ENCODE measurements at regions not wholly inside any gene's neighbourhood (a gene's known extent, or its start where the extent isn't known, plus 50 kb on each side); places are given as distances from the start of the nearest gene placed in this dataset.
"Not testable (repeated sequence)": the region's sequence is repeated elsewhere in the genome, so short reads cannot be mapped to it uniquely, and the experiment has no call there.

DNA sequence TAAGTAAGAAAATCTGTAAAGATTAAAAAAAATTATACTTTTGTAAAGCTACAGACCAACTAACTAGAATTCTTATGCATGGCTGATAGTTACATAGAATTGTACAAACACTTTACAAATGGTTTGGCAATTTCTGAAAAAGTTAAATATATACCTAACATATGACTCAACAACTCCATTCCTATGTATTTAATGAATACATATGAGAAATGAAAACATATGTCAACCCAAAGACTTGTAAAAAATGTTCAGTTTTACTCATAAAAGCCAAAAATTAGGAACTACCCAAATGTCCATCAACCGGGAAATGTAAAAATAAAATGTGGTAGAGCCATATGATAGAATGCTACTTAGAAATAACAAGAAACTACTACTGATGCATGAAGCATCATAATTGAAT, 152.6 kb upstream of the NRG3 start:
- peaks cover 3% of the 10 kb centered on the region for H3K9me3 Mint-ChIP-seq
- no peak overlapping the region for H3K4me3 Mint-ChIP-seq (ENCODE audit: low read depth)
- intact Hi-C loops (cut with micrococcal nuclease): no loop called here
- peaks cover 8% of the 10 kb centered on the region for H3K4me1 Mint-ChIP-seq (ENCODE audit: low read depth)
- no peaks in the 10 kb centered on the region for H3K36me3 Mint-ChIP-seq (ENCODE audit: low read depth)
- H3K27ac Mint-ChIP-seq: no peak overlapping the region
- no peak for DNase-seq (ENCODE audit: low spot score)
- no peaks in the 10 kb centered on the region for H3K27me3 Mint-ChIP-seq (ENCODE audit: low read depth)

DNA sequence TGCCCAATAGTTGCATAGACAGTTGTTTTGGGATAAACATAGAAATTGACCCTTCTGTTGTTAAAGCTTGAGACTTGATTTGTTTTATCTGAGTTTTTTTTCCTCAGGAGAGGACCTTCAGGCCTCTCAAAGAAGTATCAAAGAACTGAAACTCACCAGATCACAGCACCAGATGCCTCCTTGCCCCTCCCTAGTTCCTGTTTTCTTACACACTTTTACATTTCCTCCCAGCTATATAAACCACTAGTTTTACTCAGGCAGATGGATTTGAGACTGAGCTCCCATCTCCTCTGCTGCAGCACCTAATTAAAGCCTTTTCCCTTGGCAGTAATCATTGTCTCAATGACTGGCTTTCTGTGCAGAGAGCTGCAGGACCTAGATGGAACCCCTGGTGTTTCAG, 150.6 kb upstream of the NRG3 start:
- intact Hi-C loops (cut with micrococcal nuclease): no loop called here
- H3K36me3 Mint-ChIP-seq (ENCODE audit: low read depth): no peaks in the 10 kb centered on the region
- peaks cover 3% of the 10 kb centered on the region for H3K9me3 Mint-ChIP-seq
- no peaks in the 10 kb centered on the region for H3K27me3 Mint-ChIP-seq (ENCODE audit: low read depth)
- no peak overlapping the region for H3K4me3 Mint-ChIP-seq (ENCODE audit: low read depth)
- H3K27ac Mint-ChIP-seq: no peak overlapping the region
- H3K4me1 Mint-ChIP-seq (ENCODE audit: low read depth): peaks cover 8% of the 10 kb centered on the region
- no peak for DNase-seq (ENCODE audit: low spot score)

DNA sequence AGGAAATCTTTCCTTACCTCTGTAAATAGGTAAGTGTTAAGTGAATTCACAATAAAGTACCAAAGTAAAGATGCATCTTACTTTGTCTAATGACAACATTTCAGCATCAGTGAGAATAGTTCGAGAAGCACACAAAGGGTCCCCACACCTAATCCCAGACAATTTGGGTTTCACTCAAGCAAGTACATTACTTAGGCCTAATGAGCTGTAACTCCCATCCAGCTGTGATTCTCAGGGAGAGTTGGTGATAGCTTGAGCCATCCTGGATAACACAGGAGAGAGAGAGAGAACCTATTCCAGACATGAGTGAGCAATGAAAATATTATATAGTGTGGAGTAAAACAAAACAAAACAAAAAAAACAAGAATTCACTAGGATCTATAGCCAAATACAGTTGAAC, 149.1 kb upstream of the NRG3 start:
- intact Hi-C loops (cut with micrococcal nuclease): no loop called here
- no peak overlapping the region for H3K4me3 Mint-ChIP-seq (ENCODE audit: low read depth)
- no peaks in the 10 kb centered on the region for H3K36me3 Mint-ChIP-seq (ENCODE audit: low read depth)

DNA sequence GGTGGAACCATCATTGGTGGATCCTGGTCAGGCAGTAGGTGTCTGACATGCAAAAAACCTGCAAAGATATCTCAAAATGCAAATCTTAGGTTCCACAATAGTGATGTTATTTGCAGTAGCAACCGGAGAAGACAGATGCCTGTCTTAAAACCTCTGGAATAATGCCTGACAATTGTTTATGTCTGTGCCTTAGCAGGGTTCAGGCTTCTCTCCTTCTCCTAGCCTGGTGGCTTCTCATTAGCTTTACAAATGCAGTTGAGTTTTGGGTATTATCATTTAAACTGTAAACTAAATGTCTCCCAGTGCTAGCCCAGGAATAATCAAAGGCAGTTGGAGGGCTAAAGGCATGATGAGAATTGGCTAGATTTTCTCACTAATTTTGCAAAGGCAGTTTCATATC, 146.3 kb upstream of the NRG3 start:
- peaks cover 8% of the 10 kb centered on the region for H3K4me1 Mint-ChIP-seq (ENCODE audit: low read depth)
- no peak overlapping the region for H3K4me3 Mint-ChIP-seq (ENCODE audit: low read depth)
- H3K27me3 Mint-ChIP-seq (ENCODE audit: low read depth): no peaks in the 10 kb centered on the region
- intact Hi-C loops (cut with micrococcal nuclease): no loop called here
- H3K36me3 Mint-ChIP-seq (ENCODE audit: low read depth): no peaks in the 10 kb centered on the region
- H3K9me3 Mint-ChIP-seq: peaks cover 3% of the 10 kb centered on the region
- H3K27ac Mint-ChIP-seq: no peak overlapping the region
- DNase-seq (ENCODE audit: low spot score): no peak

More for the DNA sequence above, 149.1 kb upstream of the NRG3 start:
- peaks cover 8% of the 10 kb centered on the region for H3K4me1 Mint-ChIP-seq (ENCODE audit: low read depth)
- H3K27ac Mint-ChIP-seq: no peak overlapping the region
- DNase-seq (ENCODE audit: low spot score): no peak
- H3K27me3 Mint-ChIP-seq (ENCODE audit: low read depth): no peaks in the 10 kb centered on the region
- H3K9me3 Mint-ChIP-seq: peaks cover 3% of the 10 kb centered on the region

DNA sequence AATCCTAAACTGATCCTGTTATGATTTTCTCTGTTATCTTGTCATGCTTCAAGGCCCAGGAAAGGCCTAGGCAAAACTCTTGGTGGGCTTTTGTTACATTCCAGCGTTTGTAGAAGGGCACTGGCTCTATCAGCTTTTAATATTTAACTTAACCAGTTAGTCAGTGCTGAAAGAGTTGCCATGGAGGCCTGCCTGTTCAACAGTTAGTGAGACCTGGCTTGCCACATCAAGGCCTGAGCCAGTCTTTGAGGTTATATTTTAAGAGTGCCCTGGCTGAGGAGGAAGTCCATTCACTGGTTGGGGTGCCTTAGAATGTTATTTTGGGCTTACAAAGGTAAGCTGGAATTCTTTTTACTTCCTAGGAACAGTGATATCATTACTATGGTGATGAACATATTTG, 144.1 kb upstream of the NRG3 start:
- Mint-ChIP-seq H3K9me3 (no peaks in the 10 kb centered on the region), H3K4me3 (ENCODE audit: low read depth) (no peak overlapping the region)
- no peak for DNase-seq (ENCODE audit: low spot score)

DNA sequence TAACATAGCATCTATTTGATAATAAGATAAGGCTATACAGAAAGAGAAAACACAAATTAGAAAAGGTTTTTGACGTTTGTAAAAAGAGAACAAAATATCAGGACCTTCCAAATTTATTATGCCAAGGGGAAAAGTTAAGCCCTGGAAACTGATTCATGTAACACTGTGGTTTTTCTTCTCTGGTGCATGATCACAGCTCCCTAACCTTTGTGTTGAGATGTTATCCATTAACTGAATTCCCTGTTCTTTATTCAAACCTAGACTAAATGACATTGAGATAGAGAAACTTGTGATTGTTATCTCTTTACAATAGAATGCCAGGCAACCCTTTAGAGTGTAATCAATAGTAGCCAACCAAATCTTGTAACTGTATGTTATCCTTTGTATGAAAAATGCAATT, 141.5 kb upstream of the NRG3 start:
- no peaks in the 10 kb centered on the region for H3K27me3 Mint-ChIP-seq (ENCODE audit: low read depth)
- peaks cover 20% of the 10 kb centered on the region for H3K9me3 Mint-ChIP-seq
- no peak overlapping the region for H3K4me3 Mint-ChIP-seq (ENCODE audit: low read depth)
- intact Hi-C loops (cut with micrococcal nuclease): no loop called here
- H3K4me1 Mint-ChIP-seq (ENCODE audit: low read depth): no peaks in the 10 kb centered on the region
- H3K36me3 Mint-ChIP-seq (ENCODE audit: low read depth): no peaks in the 10 kb centered on the region
- no peak for DNase-seq (ENCODE audit: low spot score)
- H3K27ac Mint-ChIP-seq: no peak overlapping the region

More for the DNA sequence above, 144.1 kb upstream of the NRG3 start:
- Mint-ChIP-seq H3K27ac (no peak overlapping the region), H3K27me3 (ENCODE audit: low read depth) (no peaks in the 10 kb centered on the region), H3K4me1 (ENCODE audit: low read depth) (no peaks in the 10 kb centered on the region), H3K36me3 (ENCODE audit: low read depth) (no peaks in the 10 kb centered on the region)
- intact Hi-C loops (cut with micrococcal nuclease): no loop called here

DNA sequence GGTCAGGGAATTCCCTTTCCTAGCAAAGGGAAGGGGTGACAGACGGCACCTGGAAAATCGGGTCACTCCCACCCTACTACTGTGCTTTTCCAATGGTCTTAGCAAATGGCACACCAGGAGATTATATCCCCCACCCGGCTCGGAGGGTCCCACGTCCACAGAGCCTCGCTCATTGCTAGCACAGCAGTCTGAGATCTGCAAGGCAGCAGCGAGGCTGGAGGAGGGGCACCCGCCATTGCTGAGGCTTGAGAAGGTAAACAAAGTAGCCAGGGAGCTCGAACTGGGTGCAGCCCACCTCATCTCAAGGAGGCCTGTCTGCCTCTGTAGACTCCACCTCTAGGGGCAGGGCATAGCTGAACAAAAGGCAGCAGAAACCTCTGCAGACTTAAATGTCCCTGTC, 139.8 kb upstream of the NRG3 start:
- intact Hi-C loops (cut with micrococcal nuclease); H3K36me3 Mint-ChIP-seq (ENCODE audit: low read depth): not testable (repeated sequence)

DNA sequence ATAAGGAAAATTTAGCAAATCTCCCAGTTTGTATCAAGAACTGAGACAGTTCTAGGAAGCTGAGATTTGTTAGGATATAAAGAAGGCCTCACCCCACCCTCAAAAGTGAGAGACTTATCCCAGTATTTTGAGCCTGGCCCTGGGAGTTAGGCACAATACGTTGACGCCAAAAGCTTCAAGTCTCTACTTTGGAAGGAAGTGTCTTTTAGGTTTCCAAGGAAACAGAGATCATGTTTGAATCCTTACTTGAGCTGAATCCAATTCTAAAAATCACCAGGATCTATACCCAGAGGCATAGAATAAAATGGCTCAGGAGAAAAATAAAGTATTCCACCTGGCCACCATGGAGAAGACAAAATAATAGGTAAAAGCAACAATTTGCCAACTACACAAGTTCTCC, 115.9 kb upstream of the NRG3 start:
- Mint-ChIP-seq H3K36me3 (ENCODE audit: low read depth) (no peaks in the 10 kb centered on the region), H3K27me3 (ENCODE audit: low read depth) (no peaks in the 10 kb centered on the region), H3K4me1 (ENCODE audit: low read depth) (no peaks in the 10 kb centered on the region), H3K4me3 (ENCODE audit: low read depth) (no peak overlapping the region), H3K27ac (no peak overlapping the region), H3K9me3 (peaks cover 3% of the 10 kb centered on the region)
- DNase-seq (ENCODE audit: low spot score): no peak
- intact Hi-C loops (cut with micrococcal nuclease): no loop called here

More for the DNA sequence above, 139.8 kb upstream of the NRG3 start:
- H3K4me1 Mint-ChIP-seq (ENCODE audit: low read depth); H3K27ac Mint-ChIP-seq; H3K27me3 Mint-ChIP-seq (ENCODE audit: low read depth); H3K4me3 Mint-ChIP-seq (ENCODE audit: low read depth); DNase-seq (ENCODE audit: low spot score): not testable (repeated sequence)
- H3K9me3 Mint-ChIP-seq: peaks cover 27% of the 10 kb centered on the region

DNA sequence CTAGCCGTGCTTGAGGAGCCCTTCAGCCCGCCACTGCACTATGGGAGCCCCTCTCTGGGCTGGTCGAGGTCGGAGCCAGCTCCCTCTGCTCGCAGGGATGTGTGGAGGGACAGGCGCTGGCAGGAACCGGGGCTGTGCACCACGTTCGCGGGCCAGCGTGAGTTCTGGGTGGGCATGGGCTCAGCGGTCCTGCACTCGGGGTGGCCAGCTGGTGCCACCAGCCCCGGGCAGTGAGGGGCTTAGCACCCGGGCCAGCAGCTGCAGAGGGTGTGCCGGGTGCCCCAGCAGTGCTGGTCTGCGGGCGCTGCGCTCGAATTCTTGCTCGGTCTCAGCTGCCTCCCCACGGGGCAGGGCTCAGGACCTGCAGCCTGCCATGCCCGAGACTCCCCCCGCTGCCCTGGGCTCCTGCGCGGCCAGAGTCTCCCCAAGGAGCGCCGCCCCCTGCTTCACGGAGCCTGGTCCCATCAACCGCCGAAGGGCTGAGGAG, 90.8 kb upstream of the NRG3 start:
- no peaks in the 10 kb centered on the region for H3K4me1 Mint-ChIP-seq (ENCODE audit: low read depth)
- H3K27me3 Mint-ChIP-seq (ENCODE audit: low read depth): no peaks in the 10 kb centered on the region
- no peak overlapping the region for H3K4me3 Mint-ChIP-seq (ENCODE audit: low read depth)
- no peak for DNase-seq (ENCODE audit: low spot score)
- H3K27ac Mint-ChIP-seq: no peak overlapping the region
- intact Hi-C loops (cut with micrococcal nuclease): no loop called here
- peaks cover 9% of the 10 kb centered on the region for H3K9me3 Mint-ChIP-seq
- no peaks in the 10 kb centered on the region for H3K36me3 Mint-ChIP-seq (ENCODE audit: low read depth)

DNA sequence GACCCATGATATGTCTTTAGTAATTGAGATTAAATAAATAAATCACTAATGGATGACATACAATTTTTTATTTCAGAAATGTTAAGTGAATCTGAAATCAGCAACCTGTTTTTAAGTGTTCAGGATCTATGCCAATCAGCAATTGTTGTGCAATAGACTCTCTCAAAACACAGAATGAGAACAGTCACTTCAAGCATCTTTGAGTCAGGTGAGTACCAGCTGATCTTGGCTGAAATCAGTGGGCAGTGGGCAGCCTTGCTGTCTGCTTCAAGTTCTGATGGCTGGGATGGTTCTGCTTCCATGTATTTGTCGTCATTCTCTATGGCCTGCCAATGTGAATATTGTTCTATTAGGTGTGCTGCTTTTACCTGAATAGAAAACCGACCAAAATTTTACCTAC, 82.3 kb upstream of the NRG3 start:
- no peak overlapping the region for H3K27ac Mint-ChIP-seq
- intact Hi-C loops (cut with micrococcal nuclease): no loop called here

DNA sequence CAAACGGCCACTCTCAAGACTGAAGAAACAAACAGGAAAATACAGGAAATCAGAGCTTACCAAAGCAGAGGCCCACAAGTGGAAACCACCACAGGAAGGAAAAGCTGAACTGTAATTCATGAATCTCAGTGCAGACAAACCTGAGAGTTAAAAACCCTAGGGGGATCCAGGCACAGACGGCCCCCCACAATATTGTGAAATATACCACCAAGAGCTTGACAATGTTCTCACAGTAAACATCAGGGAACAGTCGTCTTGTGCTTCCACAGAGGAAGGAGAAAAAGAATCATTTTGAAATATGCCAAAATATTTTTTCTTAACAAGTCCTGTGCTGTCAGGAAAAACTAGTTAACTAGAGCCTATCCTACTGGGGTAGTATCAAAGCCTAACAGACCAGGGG, 68.2 kb upstream of the NRG3 start:
- Mint-ChIP-seq H3K27me3 (ENCODE audit: low read depth) (no peaks in the 10 kb centered on the region), H3K4me1 (ENCODE audit: low read depth) (no peaks in the 10 kb centered on the region), H3K36me3 (ENCODE audit: low read depth) (no peaks in the 10 kb centered on the region), H3K4me3 (ENCODE audit: low read depth) (no peak overlapping the region), H3K9me3 (peaks cover 18% of the 10 kb centered on the region), H3K27ac (no peak overlapping the region)
- no peak for DNase-seq (ENCODE audit: low spot score)
- intact Hi-C loops (cut with micrococcal nuclease): no loop called here

More for the DNA sequence above, 82.3 kb upstream of the NRG3 start:
- Mint-ChIP-seq H3K4me1 (ENCODE audit: low read depth) (no peaks in the 10 kb centered on the region), H3K36me3 (ENCODE audit: low read depth) (no peaks in the 10 kb centered on the region), H3K9me3 (peaks cover 4% of the 10 kb centered on the region), H3K4me3 (ENCODE audit: low read depth) (no peak overlapping the region), H3K27me3 (ENCODE audit: low read depth) (no peaks in the 10 kb centered on the region)
- no peak for DNase-seq (ENCODE audit: low spot score)

DNA sequence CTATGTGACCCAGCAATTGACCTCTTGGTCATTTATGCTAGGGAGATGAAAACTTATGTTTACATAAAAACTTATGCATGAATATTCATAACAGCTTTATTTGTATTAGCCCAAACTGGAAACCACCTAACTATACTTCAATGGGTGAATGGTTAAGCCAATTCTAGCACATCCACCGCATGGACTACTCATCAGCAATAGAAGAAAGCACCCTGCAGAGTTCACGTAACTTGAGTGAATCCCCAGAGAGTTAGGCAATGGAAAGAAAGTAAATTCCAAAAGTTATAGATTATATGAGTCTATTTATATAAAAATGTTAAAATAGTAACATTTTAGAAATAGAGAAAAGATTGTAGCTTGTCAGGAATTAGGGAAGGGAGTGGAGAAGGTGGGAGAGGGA, 60.2 kb upstream of the NRG3 start:
- H3K27ac Mint-ChIP-seq: no peak overlapping the region
- no peaks in the 10 kb centered on the region for H3K9me3 Mint-ChIP-seq
- no peaks in the 10 kb centered on the region for H3K4me1 Mint-ChIP-seq (ENCODE audit: low read depth)
- no peaks in the 10 kb centered on the region for H3K27me3 Mint-ChIP-seq (ENCODE audit: low read depth)
- DNase-seq (ENCODE audit: low spot score): no peak
- H3K36me3 Mint-ChIP-seq (ENCODE audit: low read depth): no peaks in the 10 kb centered on the region
- H3K4me3 Mint-ChIP-seq (ENCODE audit: low read depth): no peak overlapping the region
- intact Hi-C loops (cut with micrococcal nuclease): no loop called here

DNA sequence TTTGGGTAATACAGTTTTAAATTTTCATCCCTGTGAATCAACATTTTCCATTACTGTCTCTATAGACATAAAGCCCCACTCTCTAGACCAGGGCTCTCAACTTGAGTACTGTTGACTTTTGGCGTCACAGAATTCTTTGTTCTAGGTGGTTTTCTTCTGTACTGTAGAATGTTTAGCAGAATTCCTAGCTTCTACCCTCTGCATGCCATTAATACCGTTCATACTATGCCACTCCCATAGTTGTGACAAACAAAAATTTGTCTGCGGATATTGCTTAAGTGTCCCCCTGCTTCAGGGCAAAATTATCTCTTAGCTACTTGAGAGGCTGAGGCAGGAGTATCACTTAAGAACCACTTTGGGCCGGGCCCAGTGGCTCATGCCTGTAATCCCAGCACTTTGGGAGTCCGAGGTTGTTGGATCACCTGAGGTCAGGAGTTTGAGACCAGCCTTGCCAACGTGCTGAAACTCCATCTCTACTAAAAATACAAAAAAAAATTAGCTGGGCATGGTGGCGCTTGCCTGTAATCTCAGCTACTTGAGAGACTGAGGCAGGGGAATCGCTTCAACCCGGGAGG, 57.3 kb upstream of the NRG3 start:
- DNase-seq (ENCODE audit: low spot score): no peak
- intact Hi-C loops (cut with micrococcal nuclease): no loop called here
- no peaks in the 10 kb centered on the region for H3K27me3 Mint-ChIP-seq (ENCODE audit: low read depth)
- no peak overlapping the region for H3K4me3 Mint-ChIP-seq (ENCODE audit: low read depth)
- no peaks in the 10 kb centered on the region for H3K9me3 Mint-ChIP-seq
- no peaks in the 10 kb centered on the region for H3K4me1 Mint-ChIP-seq (ENCODE audit: low read depth)
- no peaks in the 10 kb centered on the region for H3K36me3 Mint-ChIP-seq (ENCODE audit: low read depth)
- H3K27ac Mint-ChIP-seq: no peak overlapping the region

DNA sequence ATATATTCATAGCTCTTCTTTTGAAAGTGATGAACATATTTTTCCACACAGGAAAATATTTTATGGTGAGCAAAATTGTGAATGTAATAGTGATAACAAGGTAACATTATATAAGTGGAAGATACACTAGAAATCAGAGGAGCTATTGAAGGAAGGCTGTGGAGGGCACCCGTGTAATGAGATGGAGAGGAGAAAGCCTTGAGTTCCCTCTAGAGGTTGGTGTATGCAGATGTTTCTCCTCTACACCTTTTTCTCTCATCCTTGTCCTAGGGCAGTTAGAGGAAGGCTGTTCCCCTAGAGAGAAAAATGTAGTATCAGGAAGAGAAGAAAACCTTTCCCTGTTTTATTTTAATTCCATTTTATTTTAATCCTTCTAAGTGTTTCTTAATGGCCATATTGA, 54.6 kb upstream of the NRG3 start:
- intact Hi-C loops (cut with micrococcal nuclease): no loop called here
- Mint-ChIP-seq H3K4me1 (ENCODE audit: low read depth) (no peaks in the 10 kb centered on the region), H3K27me3 (ENCODE audit: low read depth) (no peaks in the 10 kb centered on the region), H3K27ac (no peak overlapping the region), H3K4me3 (ENCODE audit: low read depth) (no peak overlapping the region), H3K36me3 (ENCODE audit: low read depth) (no peaks in the 10 kb centered on the region), H3K9me3 (no peaks in the 10 kb centered on the region)
- DNase-seq (ENCODE audit: low spot score): no peak

All from activated T-helper 2 cell treated with anti-CD3 and anti-CD28 coated beads, Interferon-gamma antibody, Interleukin-2, Interleukin-4, amounts not matched to agents 10 μg/mL and 5 μg/mL and 100 μg/mL, durations not matched to agents 14 hours and 24 hours and 36 hours (primary cell).